H1 (cell line): ENCODE measurements at regions not wholly inside any gene's neighbourhood (a gene's known extent, or its start where the extent isn't known, plus 50 kb on each side); places are given as distances from the start of the nearest gene placed in this dataset.

Source experiments
- CHD7 ChIP-seq: fragments of 300-600 bp; sonication (generic); IDR thresholded peaks from 2 replicates; pipeline ENCODE4 v1.7.1; 2012; ENCODE audit warnings: low read length, moderate library complexity, mild to moderate bottlenecking, inconsistent platforms; ENCODE audit not compliant: insufficient replicate concordance
- E2F6 ChIP-seq: IDR thresholded peaks from 2 replicates; pipeline ENCODE4 v1.6.1; 2012; ENCODE audit warnings: inconsistent platforms
- GTF2F1 ChIP-seq: IDR thresholded peaks from 2 replicates; pipeline ENCODE4 v1.6.1; 2012; ENCODE audit warnings: low read depth, low read length, improper control_type of control experiment, borderline replicate concordance
- JUN ChIP-seq: IDR thresholded peaks from 2 replicates; pipeline ENCODE4 v1.6.1; 2011; ENCODE audit warnings: low read depth, mild to moderate bottlenecking, improper control_type of control experiment, low read length
- RXRA ChIP-seq: IDR thresholded peaks from 2 replicates; pipeline ENCODE4 v1.6.1; 2011; ENCODE audit warnings: low read depth, mild to moderate bottlenecking, low read length, moderate library complexity; ENCODE audit not compliant: insufficient read depth
- TF ChIP-seq, protein P1 (sequence below): IDR thresholded peaks from 2 replicates; pipeline ENCODE4 v1.6.1; 2012; ENCODE audit warnings: inconsistent platforms

DNA sequence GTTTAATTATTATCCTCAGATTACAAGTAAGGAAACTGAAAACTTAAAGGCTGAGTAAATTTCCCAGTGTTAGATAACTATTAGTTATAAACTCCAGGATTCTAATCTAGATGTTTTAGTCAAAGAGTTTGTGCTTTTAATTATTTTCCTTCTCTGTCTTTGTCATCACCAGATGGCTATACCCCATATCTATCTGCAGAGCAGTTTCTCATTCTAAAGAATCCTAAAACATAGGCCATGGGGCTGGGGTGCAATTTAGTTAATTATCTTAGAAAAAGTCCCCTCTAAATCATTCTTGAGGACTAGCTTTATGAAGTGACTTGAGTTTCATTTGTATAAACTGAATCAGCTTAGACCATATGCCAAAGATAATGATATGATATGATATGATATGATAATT, 556.3 kb upstream of the ANO5 start (continued):
- TF ChIP-seq CHD7 (no peak), JUN (no peak), GTF2F1 (no peak), RXRA (no peak), E2F6 (no peak)
- TF ChIP-seq, protein P1, sequence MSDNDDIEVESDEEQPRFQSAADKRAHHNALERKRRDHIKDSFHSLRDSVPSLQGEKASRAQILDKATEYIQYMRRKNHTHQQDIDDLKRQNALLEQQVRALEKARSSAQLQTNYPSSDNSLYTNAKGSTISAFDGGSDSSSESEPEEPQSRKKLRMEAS: no peak
